ENCODE measurements at regions not wholly inside any gene's neighbourhood (a gene's known extent, or its start where the extent isn't known, plus 50 kb on each side); places are given as distances from the start of the nearest gene placed in this dataset.

DNA sequence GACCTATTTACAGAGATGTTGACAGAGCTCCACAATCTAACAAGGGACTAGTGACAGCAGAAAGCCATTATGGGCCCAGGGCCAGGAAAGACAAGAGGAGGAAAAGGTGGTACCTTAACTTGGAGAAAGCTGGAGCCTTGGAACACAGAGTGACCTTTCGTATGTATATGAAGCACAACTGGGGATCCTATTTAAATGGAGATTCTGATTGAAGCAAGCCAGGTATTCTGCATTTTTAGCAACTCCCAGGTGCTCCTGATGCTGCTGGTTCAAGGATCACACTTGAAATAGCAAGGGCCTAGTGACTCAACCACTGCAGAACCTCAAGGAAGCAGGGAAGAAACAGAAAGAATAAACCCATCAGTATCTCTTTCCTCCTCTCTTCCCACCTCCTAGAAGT lies 99.4 kb downstream of the TMEM47 start:
- TF ChIP-seq, protein P1, sequence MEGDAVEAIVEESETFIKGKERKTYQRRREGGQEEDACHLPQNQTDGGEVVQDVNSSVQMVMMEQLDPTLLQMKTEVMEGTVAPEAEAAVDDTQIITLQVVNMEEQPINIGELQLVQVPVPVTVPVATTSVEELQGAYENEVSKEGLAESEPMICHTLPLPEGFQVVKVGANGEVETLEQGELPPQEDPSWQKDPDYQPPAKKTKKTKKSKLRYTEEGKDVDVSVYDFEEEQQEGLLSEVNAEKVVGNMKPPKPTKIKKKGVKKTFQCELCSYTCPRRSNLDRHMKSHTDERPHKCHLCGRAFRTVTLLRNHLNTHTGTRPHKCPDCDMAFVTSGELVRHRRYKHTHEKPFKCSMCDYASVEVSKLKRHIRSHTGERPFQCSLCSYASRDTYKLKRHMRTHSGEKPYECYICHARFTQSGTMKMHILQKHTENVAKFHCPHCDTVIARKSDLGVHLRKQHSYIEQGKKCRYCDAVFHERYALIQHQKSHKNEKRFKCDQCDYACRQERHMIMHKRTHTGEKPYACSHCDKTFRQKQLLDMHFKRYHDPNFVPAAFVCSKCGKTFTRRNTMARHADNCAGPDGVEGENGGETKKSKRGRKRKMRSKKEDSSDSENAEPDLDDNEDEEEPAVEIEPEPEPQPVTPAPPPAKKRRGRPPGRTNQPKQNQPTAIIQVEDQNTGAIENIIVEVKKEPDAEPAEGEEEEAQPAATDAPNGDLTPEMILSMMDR (IDR thresholded peaks at IDR 0.05): no peak
- no peak for TF ChIP-seq POLR2A (IDR thresholded peaks at IDR 0.05)

Data from uterus (tissue), 2 donors.